HepG2 (cell line): ENCODE measurements at regions not wholly inside any gene's neighbourhood (a gene's known extent, or its start where the extent isn't known, plus 50 kb on each side); places are given as distances from the start of the nearest gene placed in this dataset.

ENCODE experiments used
- ATAC-seq: fragments of 200-7000 bp; cut with Tn5 transposase; 3 replicates; pipeline ENCODE4 v1.9.1; 2020; ENCODE audit warnings: mild to moderate bottlenecking, moderate library complexity
- BruUV-seq: library from RNA; stranded (reverse); fragments of 400-500 nt; replicated peaks from 2 replicates; lab custom pipeline; 2021; lab: Mats Ljungman, UMichigan
- CTCF ChIA-PET: fragments of 300-600 bp; formaldehyde crosslinking; extraction: SDS; loops from one replicate; lab custom pipeline; 2021; ENCODE audit warnings: low total read pairs, inconsistent platforms, low intra/inter-chr PET ratio; lab: Yijun Ruan, JAX
- POLR2A ChIA-PET: fragments of 350-600 bp; sonication (Branson Sonifier 250); formaldehyde crosslinking; loops from one replicate; lab custom pipeline; 2020; ENCODE audit warnings: antibody characterized with exemption, inconsistent platforms; lab: Yijun Ruan, JAX
- DNase-seq: peaks from one replicate; pipeline ENCODE4 v3.0.0-alpha.2; 2015; ENCODE audit warnings: low spot score
- FAIRE-seq: peaks from 3 replicates; lab custom pipeline; 2011; peaks lifted over from hg19 to GRCh38; lab: Jason Lieb, UNC
- H2AFZ ChIP-seq: one replicate; pipeline ENCODE4 v1.6.1; 2011; ENCODE audit warnings: low read length, inconsistent platforms
- H3K27ac ChIP-seq: fragments of 300-600 bp; 3 replicates; pipeline ENCODE4 v1.8.0; 2011; ENCODE audit warnings: mixed run types, mild to moderate bottlenecking, mixed read lengths, low read length, inconsistent platforms; ENCODE audit not compliant: insufficient read depth; ENCODE audit errors: extremely low read length
- H3K27me3 ChIP-seq, 2 experiments: fragments of 200-600 bp in 1 of 2; 2 replicates in 1 of 2; 3 replicates in 1 of 2; pipeline versions ENCODE4 v1.6.0 to v1.8.0; 2011; ENCODE audit warnings: low read length in 2 of 2, mild to moderate bottlenecking in 2 of 2, moderate library complexity in 2 of 2, inconsistent platforms in 1 of 2; ENCODE audit not compliant: insufficient read depth in 2 of 2, control insufficient read depth in 1 of 2
- H3K36me3 ChIP-seq, 2 experiments: fragments of 200-600 bp in 1 of 2; replicated peaks in 1 of 2; 2 replicates in 1 of 2; 3 replicates in 1 of 2; pipeline versions ENCODE4 v1.5.1 to v1.8.0; 2011; ENCODE audit warnings: low read length in 2 of 2, inconsistent platforms in 1 of 2; ENCODE audit not compliant: insufficient read depth in 2 of 2, control insufficient read depth in 1 of 2
- H3K4me1 ChIP-seq: 2 replicates; pipeline ENCODE4 v1.5.1; 2012; ENCODE audit warnings: low read length, inconsistent platforms; ENCODE audit not compliant: insufficient read depth
- H3K4me2 ChIP-seq: 2 replicates; pipeline ENCODE4 v1.6.0; 2011; ENCODE audit warnings: low read depth, low read length, inconsistent platforms
- H3K4me3 ChIP-seq, 3 experiments: fragments of 200-600 bp in 1 of 3; sonication (generic), shearing (Covaris generic) in 1 of 3; replicated peaks in 1 of 3; 2 replicates each; pipeline ENCODE4 v1.5.1; 2011 to 2016; ENCODE audit warnings: low read length in 3 of 3, inconsistent platforms in 2 of 3, low read depth in 2 of 3, mild to moderate bottlenecking in 2 of 3, control low read depth in 1 of 3, mixed read lengths in 1 of 3; ENCODE audit not compliant: insufficient read depth in 1 of 3
- H3K79me2 ChIP-seq: one replicate; pipeline ENCODE4 v1.6.1; 2011; ENCODE audit warnings: low read length, inconsistent platforms; ENCODE audit not compliant: insufficient read depth
- H3K9ac ChIP-seq: 2 replicates; pipeline ENCODE4 v1.6.0; 2011; ENCODE audit warnings: mild to moderate bottlenecking, low read depth, low read length, inconsistent platforms; ENCODE audit not compliant: insufficient read depth
- H3K9me3 ChIP-seq: 2 replicates; pipeline ENCODE4 v1.5.1; 2012; ENCODE audit warnings: mild to moderate bottlenecking, low read length
- H4K20me1 ChIP-seq: 2 replicates; pipeline ENCODE4 v1.6.0; 2011; ENCODE audit warnings: inconsistent platforms, mild to moderate bottlenecking, low read length, moderate library complexity; ENCODE audit not compliant: insufficient read depth
- CCAR2 ChIP-seq: fragments of 200-400 bp; formaldehyde crosslinking; optimal IDR thresholded peaks from 2 replicates; pipeline ENCODE3; 2018; ENCODE audit warnings: low read depth, mild to moderate bottlenecking, low read length, moderate library complexity
- DDIT3 ChIP-seq: sonication (generic); formaldehyde crosslinking; IDR thresholded peaks from 2 replicates; pipeline ENCODE4 v1.4.0; 2020; ENCODE audit warnings: mild to moderate bottlenecking, missing genetic modification reagents
- ETV5 ChIP-seq: IDR thresholded peaks from 2 replicates; pipeline ENCODE4 v1.6.1; 2018; ENCODE audit warnings: missing biosample characterization, missing genetic modification reagents, inconsistent platforms, borderline replicate concordance
- FIP1L1 ChIP-seq: fragments of 200-400 bp; formaldehyde crosslinking; IDR thresholded peaks from 2 replicates; pipeline ENCODE4 v1.6.1; 2018; ENCODE audit warnings: low read depth, mild to moderate bottlenecking, low read length, moderate library complexity, borderline replicate concordance; ENCODE audit not compliant: insufficient read depth
- HBP1 ChIP-seq: IDR thresholded peaks from 2 replicates; pipeline ENCODE4 v1.6.1; 2016; ENCODE audit warnings: low read depth, control low read depth
- KLF6 ChIP-seq: IDR thresholded peaks from 2 replicates; pipeline ENCODE4 v1.8.0; 2016; ENCODE audit warnings: missing biosample characterization, missing genetic modification reagents
- MEIS1 ChIP-seq: sonication (generic); formaldehyde crosslinking; IDR thresholded peaks from 2 replicates; pipeline ENCODE4 v1.9.0; 2021; ENCODE audit warnings: mild to moderate bottlenecking, missing genetic modification reagents, moderate library complexity, borderline replicate concordance
- PCBP2 ChIP-seq: fragments of 200-400 bp; formaldehyde crosslinking; optimal IDR thresholded peaks from 2 replicates; pipeline ENCODE3; 2018; ENCODE audit warnings: low read length, low read depth; ENCODE audit not compliant: poor library complexity, severe bottlenecking
- TBX2 ChIP-seq: sonication (generic); formaldehyde crosslinking; IDR thresholded peaks from 2 replicates; pipeline ENCODE4 v1.5.0; 2020; ENCODE audit warnings: missing genetic modification reagents, mild to moderate bottlenecking, borderline replicate concordance
- ZNF546 ChIP-seq: sonication (generic); formaldehyde crosslinking; conservative IDR thresholded peaks from 2 replicates; pipeline ENCODE4 v1.8.1; 2023; ENCODE audit warnings: mild to moderate bottlenecking, missing genetic modification reagents
- ZNF577 ChIP-seq: sonication (generic); formaldehyde crosslinking; IDR thresholded peaks from 2 replicates; pipeline ENCODE4 v1.4.0; 2020; ENCODE audit warnings: mild to moderate bottlenecking, low read depth, missing genetic modification reagents, borderline replicate concordance
- ZNF704 ChIP-seq: sonication (generic); formaldehyde crosslinking; IDR thresholded peaks from 2 replicates; pipeline ENCODE4 v1.8.1; 2023; ENCODE audit warnings: mild to moderate bottlenecking, inconsistent platforms, moderate library complexity, missing genetic modification reagents, borderline replicate concordance
- WGBS: methylation state at CpG from one replicate; pipeline ENCODE4 v1.1.6; 2017; ENCODE audit warnings: low lambda C conversion rate; 5-methylcytosine and 5-hydroxymethylcytosine counted together
- in situ Hi-C: cut with HindIII; loops from 2 replicates; pipeline ENCODE4 v1.10.0; 2017; ENCODE audit warnings: low pct_unique_long_range_greater_than_20kb; ENCODE audit not compliant: extremely low pct_ligation_motif_present
- intact Hi-C: fragments of 100-400 bp; cut with micrococcal nuclease; formaldehyde crosslinking; loops from one replicate; pipeline ENCODE4 v1.10.0; 2022; ENCODE audit not compliant: unreplicated experiment

- no peak for FAIRE-seq
- intact Hi-C loops: no loop called here
- Histone ChIP-seq H3K27me3 (no peaks in the 10 kb centered on the region), H3K27ac (no peak overlapping the region), H3K9me3 (peaks cover 29% of the 10 kb centered on the region), H3K79me2 (no peaks in the 10 kb centered on the region), H3K4me3 (no peak overlapping the region), H3K9ac (no peak overlapping the region), H3K4me1 (no peaks in the 10 kb centered on the region), H2AFZ (no peak overlapping the region), H3K4me2 (no peak overlapping the region), H4K20me1 (no peaks in the 10 kb centered on the region), H3K36me3 (no peaks in the 10 kb centered on the region)
- ATAC-seq: no peak
- WGBS: 0% methylated on average over 2 of the region's 2 CpGs
- DNase-seq: no peak
- TF ChIP-seq ETV5 (CRISPR knock-in tag) (no peak), FIP1L1 (no peak), DDIT3 (no peak), PCBP2 (no peak), TBX2 (CRISPR knock-in tag) (no peak), CCAR2 (no peak), HBP1 (no peak), MEIS1 (CRISPR knock-in tag) (no peak), ZNF577 (CRISPR knock-in tag) (no peak), ZNF704 (no peak), KLF6 (CRISPR knock-in tag) (no peak), ZNF546 (CRISPR knock-in tag) (no peak)
- in situ Hi-C loops: no loop called here
- ChIA-PET CTCF (no interaction called here), POLR2A (no interaction called here)
- no TSS peak for BruUV-seq
Measured at GRCh38 chr1:187952446-187952845, 1123.7 kb downstream of the PLA2G4A start.
